AML-193 (cell line): ENCODE measurements at regions not wholly inside any gene's neighbourhood (a gene's known extent, or its start where the extent isn't known, plus 50 kb on each side); places are given as distances from the start of the nearest gene placed in this dataset.

ENCODE experiments used
- DNase-seq, 2 experiments: peaks; one replicate each; lab custom pipeline; 2025; lab: John Stamatoyannopoulos, UW

GRCh38 chr9:113741886-113742854, 133.9 kb upstream of the ZNF618 start:
- no peak for DNase-seq

GRCh38 chr9:113742878-113743277, 133.2 kb upstream of the ZNF618 start:
- DNase-seq = no peak

- DNase-seq = no peak
These were observed 129.6 kb upstream of the ZNF618 start for GRCh38 chr9:113746486-113746885.

- no peak for DNase-seq
These were observed 128.0 kb upstream of the ZNF618 start for GRCh38 chr9:113748135-113748534.

- DNase-seq = no peak
These were observed 122.5 kb upstream of the ZNF618 start for GRCh38 chr9:113753398-113754119.

- no peak for DNase-seq
These were observed 121.4 kb upstream of the ZNF618 start for GRCh38 chr9:113754739-113755138.

- DNase-seq = no peak
These were observed 120.7 kb upstream of the ZNF618 start for GRCh38 chr9:113755433-113755832.

GRCh38 chr9:113756476-113757192, 119.5 kb upstream of the ZNF618 start:
- no peak for DNase-seq

- DNase-seq = no peak
These were observed 112.7 kb upstream of the ZNF618 start for GRCh38 chr9:113763429-113763828.

- no peak for DNase-seq
These were observed 111.5 kb upstream of the ZNF618 start for GRCh38 chr9:113764572-113764971.

- no peak for DNase-seq
These were observed 106.7 kb upstream of the ZNF618 start for GRCh38 chr9:113769412-113769811.

GRCh38 chr9:113770396-113770795, 105.7 kb upstream of the ZNF618 start:
- no peak for DNase-seq

GRCh38 chr9:113771199-113771598, 104.9 kb upstream of the ZNF618 start:
- DNase-seq = no peak

- no peak for DNase-seq
These were observed 103.8 kb upstream of the ZNF618 start for GRCh38 chr9:113772121-113772810.

GRCh38 chr9:113774963-113775362, 101.1 kb upstream of the ZNF618 start:
- DNase-seq = no peak

GRCh38 chr9:113775749-113776148, 100.4 kb upstream of the ZNF618 start:
- DNase-seq = no peak

GRCh38 chr9:113776194-113776593, 99.9 kb upstream of the ZNF618 start:
- no peak for DNase-seq

- no peak for DNase-seq
These were observed 94.7 kb upstream of the ZNF618 start for GRCh38 chr9:113781381-113781780.

GRCh38 chr9:113781896-113782295, 94.2 kb upstream of the ZNF618 start:
- DNase-seq = no peak

- DNase-seq = no peak
These were observed 92.6 kb upstream of the ZNF618 start for GRCh38 chr9:113783475-113783874.

GRCh38 chr9:113785334-113785733, 90.8 kb upstream of the ZNF618 start:
- no peak for DNase-seq

- DNase-seq = no peak
These were observed 90.0 kb upstream of the ZNF618 start for GRCh38 chr9:113786071-113786470.
